DND-41 (cell line): ENCODE measurements at regions not wholly inside any gene's neighbourhood (a gene's known extent, or its start where the extent isn't known, plus 50 kb on each side); places are given as distances from the start of the nearest gene placed in this dataset.

Experiments
- ATAC-seq: fragments of 200-7000 bp; cut with Tn5 transposase; 3 replicates; pipeline ENCODE4 v1.9.1; 2021; ENCODE audit warnings: low read depth; ENCODE audit not compliant: insufficient read depth
- DNase-seq: peaks from one replicate; pipeline ENCODE4 v3.0.0-alpha.2; 2020
- H2AFZ ChIP-seq: 2 replicates; pipeline ENCODE4 v1.6.0; 2012; ENCODE audit warnings: low read depth, low read length
- H3K27ac ChIP-seq: 2 replicates; pipeline ENCODE4 v1.5.1; 2012; ENCODE audit warnings: low read length, inconsistent platforms
- H3K27me3 ChIP-seq: fragments of 200-600 bp; sonication (generic); 2 replicates; pipeline ENCODE4 v1.6.0; 2012; ENCODE audit warnings: low read length, mild to moderate bottlenecking, inconsistent platforms; ENCODE audit not compliant: insufficient read depth, poor library complexity
- H3K36me3 ChIP-seq: 2 replicates; pipeline ENCODE4 v1.5.1; 2012; ENCODE audit warnings: low read length, inconsistent platforms; ENCODE audit not compliant: insufficient read depth
- H3K4me1 ChIP-seq: 2 replicates; pipeline ENCODE4 v1.5.1; 2012; ENCODE audit warnings: mild to moderate bottlenecking, low read length; ENCODE audit not compliant: insufficient read depth
- H3K4me2 ChIP-seq: 2 replicates; pipeline ENCODE4 v1.6.0; 2012; ENCODE audit warnings: mild to moderate bottlenecking, moderate library complexity, low read length, inconsistent platforms; ENCODE audit not compliant: insufficient read depth
- H3K4me3 ChIP-seq, 2 experiments: fragments of 200-600 bp in 1 of 2; shearing (Covaris generic) in 1 of 2; 2 replicates each; pipeline ENCODE4 v1.5.1; 2012 to 2016; ENCODE audit warnings: inconsistent platforms in 2 of 2, low read length in 2 of 2, mild to moderate bottlenecking in 2 of 2, low read depth in 1 of 2, moderate library complexity in 1 of 2
- H3K79me2 ChIP-seq: 2 replicates; pipeline ENCODE4 v1.6.0; 2012; ENCODE audit warnings: low read length, inconsistent platforms; ENCODE audit not compliant: insufficient read depth
- H3K9ac ChIP-seq: 2 replicates; pipeline ENCODE4 v1.6.0; 2012; ENCODE audit warnings: low read depth, mild to moderate bottlenecking, inconsistent platforms, low read length, moderate library complexity
- H3K9me3 ChIP-seq: 2 replicates; pipeline ENCODE4 v1.5.1; 2012; ENCODE audit warnings: low read length, moderate library complexity, mild to moderate bottlenecking, inconsistent platforms; ENCODE audit not compliant: insufficient read depth, severe bottlenecking
- H4K20me1 ChIP-seq: 2 replicates; pipeline ENCODE4 v1.6.0; 2012; ENCODE audit warnings: low read length; ENCODE audit not compliant: insufficient read depth
- EZH2 ChIP-seq: IDR thresholded peaks from 3 replicates; pipeline ENCODE4 v1.6.1; 2012; ENCODE audit warnings: borderline replicate concordance, low read depth, mild to moderate bottlenecking, moderate library complexity, low read length, inconsistent platforms; ENCODE audit not compliant: severe bottlenecking
- TF ChIP-seq, protein P1 (sequence below): IDR thresholded peaks from 2 replicates; pipeline ENCODE4 v1.5.1; 2012; ENCODE audit warnings: borderline replicate concordance, low read length, moderate library complexity, mild to moderate bottlenecking; ENCODE audit not compliant: poor library complexity, severe bottlenecking; ENCODE audit errors: extremely low read depth

DNA sequence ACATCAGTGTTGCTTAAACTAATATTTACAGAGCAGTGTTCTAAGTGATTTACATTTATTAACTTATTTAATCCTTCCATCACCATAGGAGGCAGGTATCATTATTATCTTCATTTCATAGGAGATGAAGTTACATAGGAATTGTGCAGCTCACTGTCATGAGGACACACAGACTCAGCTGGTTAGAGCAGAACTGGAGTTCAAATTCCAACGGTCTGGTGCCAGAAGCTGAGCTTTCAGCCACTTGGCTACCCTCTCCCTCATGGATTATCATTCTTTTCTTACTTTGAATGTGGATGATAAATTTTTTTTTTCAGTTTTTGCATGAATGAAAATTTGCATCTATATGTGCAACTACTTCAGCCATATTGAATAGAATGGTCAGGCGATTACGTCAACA, 86.0 kb upstream of the LRIG1 start:
- Histone ChIP-seq H3K4me2 (no peak overlapping the region), H3K27me3 (peaks cover 30% of the 10 kb centered on the region), H4K20me1 (peaks cover 9% of the 10 kb centered on the region), H3K4me1 (peaks cover 19% of the 10 kb centered on the region), H3K4me3 (no peak overlapping the region), H3K36me3 (no peaks in the 10 kb centered on the region), H3K9me3 (no peaks in the 10 kb centered on the region), H3K79me2 (no peaks in the 10 kb centered on the region), H2AFZ (no peak overlapping the region), H3K27ac (no peak overlapping the region), H3K9ac (no peak overlapping the region)
- DNase-seq (no peak), ATAC-seq (no peak)
- TF ChIP-seq EZH2, result no peak
- TF ChIP-seq, protein P1, sequence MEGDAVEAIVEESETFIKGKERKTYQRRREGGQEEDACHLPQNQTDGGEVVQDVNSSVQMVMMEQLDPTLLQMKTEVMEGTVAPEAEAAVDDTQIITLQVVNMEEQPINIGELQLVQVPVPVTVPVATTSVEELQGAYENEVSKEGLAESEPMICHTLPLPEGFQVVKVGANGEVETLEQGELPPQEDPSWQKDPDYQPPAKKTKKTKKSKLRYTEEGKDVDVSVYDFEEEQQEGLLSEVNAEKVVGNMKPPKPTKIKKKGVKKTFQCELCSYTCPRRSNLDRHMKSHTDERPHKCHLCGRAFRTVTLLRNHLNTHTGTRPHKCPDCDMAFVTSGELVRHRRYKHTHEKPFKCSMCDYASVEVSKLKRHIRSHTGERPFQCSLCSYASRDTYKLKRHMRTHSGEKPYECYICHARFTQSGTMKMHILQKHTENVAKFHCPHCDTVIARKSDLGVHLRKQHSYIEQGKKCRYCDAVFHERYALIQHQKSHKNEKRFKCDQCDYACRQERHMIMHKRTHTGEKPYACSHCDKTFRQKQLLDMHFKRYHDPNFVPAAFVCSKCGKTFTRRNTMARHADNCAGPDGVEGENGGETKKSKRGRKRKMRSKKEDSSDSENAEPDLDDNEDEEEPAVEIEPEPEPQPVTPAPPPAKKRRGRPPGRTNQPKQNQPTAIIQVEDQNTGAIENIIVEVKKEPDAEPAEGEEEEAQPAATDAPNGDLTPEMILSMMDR, result no peak

DNA sequence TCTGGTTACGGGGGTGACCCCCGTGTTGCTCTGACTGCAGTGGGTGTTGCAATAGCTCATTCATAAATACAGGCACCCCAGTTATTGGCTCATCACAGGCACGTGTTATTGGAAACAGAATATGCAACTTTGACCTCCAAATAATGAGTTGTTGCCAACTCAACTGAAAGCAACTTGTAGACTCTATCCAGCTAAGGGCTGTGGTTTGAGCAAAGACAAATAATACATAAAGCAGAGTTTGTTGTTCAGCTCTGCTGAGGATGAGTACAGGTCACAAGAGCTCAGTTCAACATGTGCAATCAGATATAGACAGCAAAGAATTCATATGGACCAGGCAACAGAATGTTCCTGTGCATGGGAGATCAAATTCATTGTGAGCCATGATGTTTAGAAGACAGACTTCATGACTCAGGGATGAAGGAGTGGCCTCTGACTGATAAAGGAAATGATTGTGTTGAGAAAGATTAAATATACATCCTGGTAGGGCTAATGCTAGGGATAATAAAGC, 87.6 kb upstream of the LRIG1 start:
- Histone ChIP-seq H3K4me3 (no peak overlapping the region), H3K9ac (no peak overlapping the region), H3K9me3 (no peaks in the 10 kb centered on the region), H3K27me3 (peaks cover 21% of the 10 kb centered on the region), H3K4me1 (peaks cover 8% of the 10 kb centered on the region), H3K27ac (no peak overlapping the region), H3K36me3 (no peaks in the 10 kb centered on the region), H2AFZ (no peak overlapping the region), H4K20me1 (peaks cover under 1% of the 10 kb centered on the region; the same call in 1 of the 2 replicates), H3K79me2 (no peaks in the 10 kb centered on the region), H3K4me2 (no peak overlapping the region)
- no peak for ATAC-seq
- TF ChIP-seq, protein P1, result no peak
- TF ChIP-seq EZH2, result peak; percentile 14
- no peak for DNase-seq

DNA sequence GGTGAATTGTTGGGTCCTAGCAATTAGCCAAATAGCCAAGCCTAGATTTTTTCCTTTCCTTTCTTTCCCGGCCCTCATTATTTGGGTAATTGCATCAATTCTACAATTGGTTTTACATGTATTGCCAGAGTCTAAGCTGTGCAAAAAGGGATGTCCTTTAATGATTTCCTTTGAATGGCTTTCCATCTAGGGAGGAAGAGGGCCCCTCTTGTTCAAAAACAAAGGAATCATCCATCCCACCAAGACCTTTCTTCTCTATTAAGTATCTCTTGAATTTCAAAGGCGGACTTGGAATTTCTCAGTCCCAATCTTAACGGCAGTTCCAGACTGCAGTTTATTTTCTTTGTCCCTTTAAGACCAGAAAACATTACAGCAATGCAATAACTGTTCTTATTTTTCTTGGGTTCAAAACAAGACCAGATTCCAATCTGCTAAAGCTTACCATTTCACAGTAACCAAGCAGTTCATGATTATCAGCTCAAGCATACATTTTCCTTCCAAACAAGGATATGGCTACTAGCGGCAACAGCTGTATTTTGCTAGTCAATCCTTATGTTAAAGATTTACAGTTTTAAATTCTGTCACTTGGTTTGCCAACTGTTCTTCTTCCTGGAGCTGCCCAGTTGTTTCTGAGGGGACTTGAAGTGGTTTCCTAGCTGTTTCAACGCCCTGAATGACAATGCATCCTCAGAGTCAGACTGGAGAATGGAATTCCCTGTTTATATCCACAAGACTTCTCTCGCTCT, 91.4 kb upstream of the LRIG1 start:
- H2AFZ ChIP-seq, result no peak overlapping the region
- no peaks in the 10 kb centered on the region for H4K20me1 ChIP-seq
- TF ChIP-seq, protein P1, result no peak
- no peak for TF ChIP-seq EZH2
- H3K4me1 ChIP-seq, result no peaks in the 10 kb centered on the region
- no peak overlapping the region for H3K4me2 ChIP-seq
- H3K9me3 ChIP-seq, result no peaks in the 10 kb centered on the region
- no peaks in the 10 kb centered on the region for H3K36me3 ChIP-seq
- no peak for DNase-seq
- H3K27me3 ChIP-seq, result peaks cover 14% of the 10 kb centered on the region
- no peak overlapping the region for H3K27ac ChIP-seq
- no peak overlapping the region for H3K9ac ChIP-seq
- H3K4me3 ChIP-seq, result no peak overlapping the region
- no peak for ATAC-seq
- no peaks in the 10 kb centered on the region for H3K79me2 ChIP-seq
